HCT116 (cell line): ENCODE measurements at regions not wholly inside any gene's neighbourhood (a gene's known extent, or its start where the extent isn't known, plus 50 kb on each side); places are given as distances from the start of the nearest gene placed in this dataset.

Experiments used
- ATAC-seq: fragments of 200-7000 bp; cut with Tn5 transposase; 2 replicates; pipeline ENCODE4 v1.9.1; 2020; ENCODE audit warnings: mild to moderate bottlenecking, moderate library complexity
- BruUV-seq: library from RNA; stranded (reverse); fragments of 400-500 nt; replicated peaks from 2 replicates; lab custom pipeline; 2021; lab: Mats Ljungman, UMichigan
- CTCF ChIA-PET: fragments of 300-600 bp; sonication (Branson Sonifier 250); formaldehyde crosslinking; loops from one replicate; lab custom pipeline; 2021; ENCODE audit warnings: antibody characterized with exemption; lab: Charles Lee
- POLR2A ChIA-PET: fragments of 300-600, 350-600 bp; sonication (Branson Sonifier 250); formaldehyde crosslinking; loops from one replicate; lab custom pipeline; 2021; ENCODE audit warnings: antibody characterized with exemption; lab: Charles Lee
- RAD21 ChIA-PET, 2 experiments: fragments of 300-600 bp; sonication (Branson Sonifier 250); formaldehyde crosslinking; loops; one replicate each; lab custom pipeline; 2023; ENCODE audit warnings: low total read pairs in 2 of 2; ENCODE audit not compliant: uncharacterized antibody in 2 of 2, unreplicated experiment in 2 of 2, low non-redundant PET in 1 of 2; lab: Charles Lee
- DNase-seq: peaks from one replicate; pipeline ENCODE4 v3.0.0-alpha.2; 2010; ENCODE audit warnings: low read depth, low spot score
- H2AFZ ChIP-seq: fragments of 200-600 bp; shearing (Covaris generic), sonication (generic); 2 replicates; pipeline ENCODE4 v1.6.1; 2017; ENCODE audit warnings: low read depth, mixed run types, mixed read lengths, antibody characterized with exemption, low read length; ENCODE audit not compliant: poor library complexity, severe bottlenecking
- H3K27ac ChIP-seq: 2 replicates; pipeline ENCODE4 v1.5.1; 2012; ENCODE audit warnings: low read depth, low read length
- H3K27me3 ChIP-seq: fragments of 200-600 bp; sonication (generic); 2 replicates; pipeline ENCODE4 v1.6.1; 2016; ENCODE audit warnings: mixed run types, low read length, mixed read lengths; ENCODE audit not compliant: insufficient read depth
- H3K36me3 ChIP-seq, 2 experiments: fragments of 200-500 bp in 1 of 2; fragments of 200-600 bp in 1 of 2; sonication (Bioruptor generic) in 1 of 2; sonication (generic) in 1 of 2; 2 replicates each; pipeline versions ENCODE4 v1.5.1 to v1.6.1; 2014 to 2016; ENCODE audit warnings: low read length in 2 of 2, inconsistent platforms in 1 of 2, mixed read lengths in 1 of 2, mixed run types in 1 of 2; ENCODE audit not compliant: insufficient read depth in 2 of 2, control insufficient read depth in 1 of 2
- H3K4me1 ChIP-seq, 2 experiments: fragments of 200-600 bp in 1 of 2; sonication (generic) in 1 of 2; 2 replicates each; pipeline versions ENCODE4 v1.5.1 to v1.6.1; 2012 to 2017; ENCODE audit warnings: low read length in 2 of 2, inconsistent platforms in 1 of 2, mild to moderate bottlenecking in 1 of 2, mixed read lengths in 1 of 2, mixed run types in 1 of 2, moderate library complexity in 1 of 2; ENCODE audit not compliant: insufficient read depth in 2 of 2, control insufficient read depth in 1 of 2
- H3K4me2 ChIP-seq: fragments of 200-600 bp; sonication (generic); 2 replicates; pipeline ENCODE4 v1.6.1; 2017; ENCODE audit warnings: mixed run types, low read length, mixed read lengths
- H3K4me3 ChIP-seq, 2 experiments: fragments of 200-600 bp in 1 of 2; sonication (generic) in 1 of 2; replicated peaks in 1 of 2; 2 replicates each; pipeline ENCODE4 v1.5.1; 2011 to 2016; ENCODE audit warnings: low read length in 2 of 2, control low read depth in 1 of 2, low read depth in 1 of 2, mild to moderate bottlenecking in 1 of 2, mixed read lengths in 1 of 2, mixed run types in 1 of 2
- H3K79me2 ChIP-seq: fragments of 200-600 bp; sonication (generic); 2 replicates; pipeline ENCODE4 v1.6.1; 2017; ENCODE audit warnings: mild to moderate bottlenecking, mixed run types, low read length, moderate library complexity, mixed read lengths; ENCODE audit not compliant: insufficient read depth
- H3K9ac ChIP-seq: fragments of 200-600 bp; sonication (generic); 2 replicates; pipeline ENCODE4 v1.6.1; 2016; ENCODE audit warnings: low read length, mixed read lengths
- H3K9me2 ChIP-seq: fragments of 200-600 bp; sonication (generic), shearing (Covaris generic); 2 replicates; pipeline ENCODE4 v1.6.1; 2017; ENCODE audit warnings: mixed run types, mild to moderate bottlenecking, moderate library complexity; ENCODE audit not compliant: insufficient read depth
- H3K9me3 ChIP-seq, 2 experiments: fragments of 200-500 bp in 1 of 2; fragments of 200-600 bp in 1 of 2; sonication (Bioruptor generic) in 1 of 2; sonication (generic) in 1 of 2; 2 replicates each; pipeline ENCODE4 v1.6.1; 2014 to 2017; ENCODE audit warnings: low read length in 2 of 2, mixed read lengths in 2 of 2, inconsistent platforms in 1 of 2, low read depth in 1 of 2, mild to moderate bottlenecking in 1 of 2, mixed run types in 1 of 2, moderate library complexity in 1 of 2; ENCODE audit not compliant: control insufficient read depth in 1 of 2, insufficient read depth in 1 of 2
- H4K20me1 ChIP-seq: fragments of 200-600 bp; sonication (generic), shearing (Covaris generic); 2 replicates; pipeline ENCODE4 v1.6.1; 2017; ENCODE audit warnings: mixed run types, mild to moderate bottlenecking, moderate library complexity; ENCODE audit not compliant: insufficient read depth
- CBX3 ChIP-seq: IDR thresholded peaks from 2 replicates; pipeline ENCODE4 v1.6.1; 2012; ENCODE audit warnings: low read depth
- EGR1 ChIP-seq: IDR thresholded peaks from 2 replicates; pipeline ENCODE4 v1.6.1; 2012; ENCODE audit warnings: low read depth
- ELF1 ChIP-seq: IDR thresholded peaks from 2 replicates; pipeline ENCODE4 v1.6.1; 2012; ENCODE audit warnings: low read depth, borderline replicate concordance
- EZH2 ChIP-seq: fragments of 200-600 bp; sonication (generic); IDR thresholded peaks from 2 replicates; pipeline ENCODE4 v1.6.1; 2017; ENCODE audit warnings: antibody characterized with exemption, mixed run types
- JUND ChIP-seq: IDR thresholded peaks from 2 replicates; pipeline ENCODE4 v1.6.1; 2012
- RAD21 ChIP-seq: IDR thresholded peaks from 2 replicates; pipeline ENCODE4 v1.6.1; 2012; ENCODE audit warnings: low read depth, mild to moderate bottlenecking
- SRF ChIP-seq: IDR thresholded peaks from 2 replicates; pipeline ENCODE4 v1.6.1; 2012; ENCODE audit warnings: low read depth
- ZFX ChIP-seq: fragments of 450-650 bp; IDR thresholded peaks from 2 replicates; pipeline ENCODE4 v1.6.1; 2017
- ZNF274 ChIP-seq: fragments of 200-500 bp; sonication (Bioruptor generic); IDR thresholded peaks from 2 replicates; pipeline ENCODE4 v1.6.1; 2014; ENCODE audit warnings: mild to moderate bottlenecking, low read depth, low read length, inconsistent platforms
- intact Hi-C: fragments of 100-400 bp; cut with micrococcal nuclease; formaldehyde crosslinking; loops from 2 replicates; pipeline ENCODE4 v1.10.0; 2022
- TF ChIP-seq, protein P1 (sequence below): IDR thresholded peaks from 2 replicates; pipeline ENCODE4 v1.6.1; 2012

DNA sequence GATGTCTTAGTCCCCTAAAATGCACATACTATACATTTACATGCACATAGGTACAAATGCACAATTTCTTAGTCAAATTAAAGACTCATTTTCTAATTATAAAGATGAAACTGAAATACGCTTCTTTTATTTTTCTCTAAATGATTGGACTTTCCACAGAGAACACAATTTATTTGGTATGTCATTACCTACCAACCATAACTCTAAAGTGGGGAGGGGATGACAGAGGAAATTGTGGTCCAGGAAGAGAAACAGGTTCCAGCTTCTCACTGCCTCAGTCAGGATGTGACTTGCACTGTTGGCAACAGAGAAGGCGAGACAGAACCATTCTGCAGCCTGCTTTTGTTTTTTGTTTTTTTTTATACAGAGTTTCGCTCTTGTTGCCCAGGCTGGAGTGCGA is 1189.2 kb downstream of the PLA2G4A start:
- POLR2A ChIA-PET: no interaction called here
- Histone ChIP-seq H3K36me3 (no peaks in the 10 kb centered on the region), H3K9ac (no peak overlapping the region), H3K4me3 (no peak overlapping the region), H4K20me1 (no peaks in the 10 kb centered on the region), H3K4me2 (no peak overlapping the region), H3K4me1 (no peaks in the 10 kb centered on the region), H3K79me2 (no peaks in the 10 kb centered on the region), H3K27ac (no peak overlapping the region), H2AFZ (no peak overlapping the region), H3K9me2 (no peaks in the 10 kb centered on the region), H3K9me3 (no peaks in the 10 kb centered on the region), H3K27me3 (no peaks in the 10 kb centered on the region)
- intact Hi-C loops: no loop called here
- no peak for TF ChIP-seq ZNF274
- TF ChIP-seq, protein P1, sequence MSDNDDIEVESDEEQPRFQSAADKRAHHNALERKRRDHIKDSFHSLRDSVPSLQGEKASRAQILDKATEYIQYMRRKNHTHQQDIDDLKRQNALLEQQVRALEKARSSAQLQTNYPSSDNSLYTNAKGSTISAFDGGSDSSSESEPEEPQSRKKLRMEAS: no peak
- TF ChIP-seq SRF: no peak
- TF ChIP-seq ELF1: no peak
- no peak for TF ChIP-seq CBX3
- CTCF ChIA-PET: no interaction called here
- no peak for ATAC-seq
- BruUV-seq: no TSS peak
- RAD21 ChIA-PET: no interaction called here
- no peak for DNase-seq

DNA sequence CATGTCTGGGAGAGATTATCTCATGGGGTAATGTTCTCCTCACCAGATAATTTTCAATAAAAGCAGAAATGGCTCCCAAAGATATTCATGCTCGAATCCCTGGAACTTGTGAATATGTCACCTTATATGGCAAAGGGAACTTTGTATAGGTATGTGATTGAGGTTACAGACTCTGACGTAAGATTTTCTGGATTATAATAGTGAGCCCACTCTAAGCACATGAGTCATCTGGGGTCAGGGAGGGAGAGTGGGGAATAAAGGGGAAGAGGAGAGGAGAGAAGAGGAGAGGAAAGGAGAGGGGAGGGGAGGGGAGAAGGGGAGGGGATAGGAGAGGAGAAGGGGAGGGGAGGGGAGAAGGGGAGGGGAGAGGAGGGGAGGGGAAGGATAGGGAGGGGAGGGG is 1193.9 kb downstream of the PLA2G4A start:
- BruUV-seq: no TSS peak
- Histone ChIP-seq H3K9ac (no peak overlapping the region), H3K36me3 (no peaks in the 10 kb centered on the region), H4K20me1 (no peaks in the 10 kb centered on the region), H3K9me3 (no peaks in the 10 kb centered on the region), H3K79me2 (no peaks in the 10 kb centered on the region), H3K27me3 (no peaks in the 10 kb centered on the region), H3K4me1 (peaks cover 0 to 9% of the 10 kb centered on the region in 2 experiments; a peak in 2 of 4 replicates), H3K27ac (no peak overlapping the region), H2AFZ (no peak overlapping the region), H3K9me2 (no peaks in the 10 kb centered on the region), H3K4me3 (no peak overlapping the region), H3K4me2 (no peak overlapping the region)
- TF ChIP-seq EGR1 (no peak), EZH2 (no peak), ZFX (no peak), JUND (no peak), RAD21 (no peak)
- TF ChIP-seq, protein P1: no peak
- intact Hi-C loops: no loop called here
- DNase-seq (no peak), ATAC-seq (no peak)
- RAD21 ChIA-PET: no interaction called here
- POLR2A ChIA-PET: no interaction called here
- CTCF ChIA-PET: no interaction called here
